Erythroblast (primary cell): ENCODE measurements at regions not wholly inside any gene's neighbourhood (a gene's known extent, or its start where the extent isn't known, plus 50 kb on each side); places are given as distances from the start of the nearest gene placed in this dataset.

Source experiments
- GATA1 ChIP-seq: IDR thresholded peaks from 2 replicates; pipeline ENCODE4 v1.6.1; 2011; ENCODE audit warnings: low read depth, mild to moderate bottlenecking, control low read depth, low read length, moderate library complexity
- POLR2A ChIP-seq: IDR thresholded peaks from 2 replicates; pipeline ENCODE4 v1.6.1; 2011; ENCODE audit warnings: mild to moderate bottlenecking, low read length

GRCh38 chr4:126560794-126561193 lies 1072.0 kb upstream of the INTU start:
- no peak for TF ChIP-seq POLR2A
- TF ChIP-seq GATA1: no peak
